ENCODE measurements at regions not wholly inside any gene's neighbourhood (a gene's known extent, or its start where the extent isn't known, plus 50 kb on each side); places are given as distances from the start of the nearest gene placed in this dataset.

DNA sequence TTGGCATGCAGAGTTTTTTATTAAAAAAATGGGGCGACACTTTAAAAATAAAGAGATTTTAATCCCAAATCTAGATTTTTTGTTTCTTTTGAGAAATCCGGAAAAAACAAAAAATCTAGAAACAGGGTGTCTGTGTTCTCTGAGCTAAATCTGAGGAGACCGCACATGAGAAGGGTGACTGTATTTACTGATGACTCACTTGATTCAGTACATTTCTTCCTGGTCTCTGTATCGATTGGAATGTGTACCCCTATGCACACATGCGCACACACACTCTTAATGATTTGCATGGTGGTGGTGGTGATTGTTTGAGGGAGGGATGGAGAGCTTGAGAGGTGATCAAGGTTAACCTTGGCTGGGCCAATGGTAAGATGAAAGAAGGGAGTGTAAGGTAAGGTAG lies 443.1 kb upstream of the THRB start:
- TF ChIP-seq, protein P1, sequence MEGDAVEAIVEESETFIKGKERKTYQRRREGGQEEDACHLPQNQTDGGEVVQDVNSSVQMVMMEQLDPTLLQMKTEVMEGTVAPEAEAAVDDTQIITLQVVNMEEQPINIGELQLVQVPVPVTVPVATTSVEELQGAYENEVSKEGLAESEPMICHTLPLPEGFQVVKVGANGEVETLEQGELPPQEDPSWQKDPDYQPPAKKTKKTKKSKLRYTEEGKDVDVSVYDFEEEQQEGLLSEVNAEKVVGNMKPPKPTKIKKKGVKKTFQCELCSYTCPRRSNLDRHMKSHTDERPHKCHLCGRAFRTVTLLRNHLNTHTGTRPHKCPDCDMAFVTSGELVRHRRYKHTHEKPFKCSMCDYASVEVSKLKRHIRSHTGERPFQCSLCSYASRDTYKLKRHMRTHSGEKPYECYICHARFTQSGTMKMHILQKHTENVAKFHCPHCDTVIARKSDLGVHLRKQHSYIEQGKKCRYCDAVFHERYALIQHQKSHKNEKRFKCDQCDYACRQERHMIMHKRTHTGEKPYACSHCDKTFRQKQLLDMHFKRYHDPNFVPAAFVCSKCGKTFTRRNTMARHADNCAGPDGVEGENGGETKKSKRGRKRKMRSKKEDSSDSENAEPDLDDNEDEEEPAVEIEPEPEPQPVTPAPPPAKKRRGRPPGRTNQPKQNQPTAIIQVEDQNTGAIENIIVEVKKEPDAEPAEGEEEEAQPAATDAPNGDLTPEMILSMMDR (IDR thresholded peaks at IDR 0.05): no peak
- TF ChIP-seq SIN3A (IDR thresholded peaks at IDR 0.05; ENCODE audit: borderline replicate concordance, insufficient read depth, low read depth, low read length) (no peak), POLR2AphosphoS5 (IDR thresholded peaks at IDR 0.05; ENCODE audit: low read depth, low read length) (no peak), TCF7L2 (IDR thresholded peaks at IDR 0.05; ENCODE audit: low read depth, low read length) (no peak)
- TF ChIP-seq, protein P2, sequence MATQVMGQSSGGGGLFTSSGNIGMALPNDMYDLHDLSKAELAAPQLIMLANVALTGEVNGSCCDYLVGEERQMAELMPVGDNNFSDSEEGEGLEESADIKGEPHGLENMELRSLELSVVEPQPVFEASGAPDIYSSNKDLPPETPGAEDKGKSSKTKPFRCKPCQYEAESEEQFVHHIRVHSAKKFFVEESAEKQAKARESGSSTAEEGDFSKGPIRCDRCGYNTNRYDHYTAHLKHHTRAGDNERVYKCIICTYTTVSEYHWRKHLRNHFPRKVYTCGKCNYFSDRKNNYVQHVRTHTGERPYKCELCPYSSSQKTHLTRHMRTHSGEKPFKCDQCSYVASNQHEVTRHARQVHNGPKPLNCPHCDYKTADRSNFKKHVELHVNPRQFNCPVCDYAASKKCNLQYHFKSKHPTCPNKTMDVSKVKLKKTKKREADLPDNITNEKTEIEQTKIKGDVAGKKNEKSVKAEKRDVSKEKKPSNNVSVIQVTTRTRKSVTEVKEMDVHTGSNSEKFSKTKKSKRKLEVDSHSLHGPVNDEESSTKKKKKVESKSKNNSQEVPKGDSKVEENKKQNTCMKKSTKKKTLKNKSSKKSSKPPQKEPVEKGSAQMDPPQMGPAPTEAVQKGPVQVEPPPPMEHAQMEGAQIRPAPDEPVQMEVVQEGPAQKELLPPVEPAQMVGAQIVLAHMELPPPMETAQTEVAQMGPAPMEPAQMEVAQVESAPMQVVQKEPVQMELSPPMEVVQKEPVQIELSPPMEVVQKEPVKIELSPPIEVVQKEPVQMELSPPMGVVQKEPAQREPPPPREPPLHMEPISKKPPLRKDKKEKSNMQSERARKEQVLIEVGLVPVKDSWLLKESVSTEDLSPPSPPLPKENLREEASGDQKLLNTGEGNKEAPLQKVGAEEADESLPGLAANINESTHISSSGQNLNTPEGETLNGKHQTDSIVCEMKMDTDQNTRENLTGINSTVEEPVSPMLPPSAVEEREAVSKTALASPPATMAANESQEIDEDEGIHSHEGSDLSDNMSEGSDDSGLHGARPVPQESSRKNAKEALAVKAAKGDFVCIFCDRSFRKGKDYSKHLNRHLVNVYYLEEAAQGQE (IDR thresholded peaks at IDR 0.05; ENCODE audit: insufficient read depth in 1 of 2, low read depth in 2 of 2, low read length in 1 of 2): no peak
